ENCODE measurements at regions not wholly inside any gene's neighbourhood (a gene's known extent, or its start where the extent isn't known, plus 50 kb on each side); places are given as distances from the start of the nearest gene placed in this dataset.

DNA sequence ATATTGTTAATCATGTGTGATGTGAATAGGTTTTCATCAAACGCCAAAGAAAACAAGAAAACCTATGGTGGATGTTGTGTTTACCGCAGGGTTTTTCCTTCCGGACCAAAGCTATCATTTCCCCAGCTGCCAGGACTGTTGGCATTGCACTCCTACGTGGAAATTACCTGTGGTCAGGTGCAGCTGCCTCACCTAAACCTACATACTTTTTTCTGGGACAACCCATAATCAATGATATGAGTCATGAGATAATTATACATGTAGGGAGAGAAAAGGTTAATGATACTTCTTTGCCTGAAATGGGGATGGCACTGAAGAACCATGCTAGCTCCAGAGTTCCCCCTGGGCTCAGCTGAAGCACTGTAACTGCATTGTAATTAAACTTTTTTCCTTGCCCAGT is 223.6 kb upstream of the SEMA3E start:
- Histone ChIP-seq H3K4ac (replicated peaks; ENCODE audit: insufficient read length, low read depth, low read length) (no peak overlapping the region), H3K4me1 (replicated peaks in 1 of 4; ENCODE audit: control insufficient read depth in 3 of 4, insufficient read depth in 4 of 4, low read length in 3 of 4) (no peaks in the 10 kb centered on the region), H3K18ac (ENCODE audit: extremely low read depth, low read length) (no peak overlapping the region), H4K20me1 (replicated peaks in 1 of 2; ENCODE audit: control insufficient read depth in 1 of 2, insufficient read depth in 2 of 2, low read length in 2 of 2) (no peaks in the 10 kb centered on the region), H3K9ac (replicated peaks in 1 of 4; ENCODE audit: extremely low read depth in 1 of 4, low read depth in 3 of 4, low read length in 3 of 4) (no peak overlapping the region), H3K79me1 (ENCODE audit: low read depth, low read length) (no peaks in the 10 kb centered on the region), H3K27me3 (replicated peaks in 1 of 4; ENCODE audit: control insufficient read depth in 3 of 4, extremely low read depth in 1 of 4, insufficient read depth in 3 of 4, low read length in 3 of 4) (no peaks in the 10 kb centered on the region), H3K4me2 (ENCODE audit: insufficient read depth in 1 of 2, low read depth in 2 of 2, low read length in 2 of 2) (no peak overlapping the region), H3K9me3 (ENCODE audit: insufficient read depth in 2 of 2, low read depth in 1 of 2, low read length in 1 of 2) (no peaks in the 10 kb centered on the region), H3K23me2 (ENCODE audit: low read depth, low read length) (no peaks in the 10 kb centered on the region; the same call in 1 of the 2 replicates), H3K56ac (replicated peaks; ENCODE audit: insufficient read length, low read depth, low read length) (no peak overlapping the region), H3K79me2 (ENCODE audit: control insufficient read depth in 1 of 2, insufficient read depth in 2 of 2, low read length in 2 of 2) (no peaks in the 10 kb centered on the region), H3K14ac (ENCODE audit: insufficient read length) (no peak overlapping the region), H4K5ac (ENCODE audit: insufficient read length, low read depth, low read length) (no peak overlapping the region), H2AFZ (ENCODE audit: low read length) (no peak overlapping the region), H3K4me3 (ENCODE audit: extremely low read depth in 1 of 4, insufficient read depth in 2 of 4, low read depth in 3 of 4, low read length in 4 of 4) (no peak overlapping the region), H3K23ac (ENCODE audit: insufficient read length) (no peak overlapping the region), H2BK120ac (replicated peaks; ENCODE audit: low read depth, low read length) (no peak overlapping the region), H4K91ac (replicated peaks; ENCODE audit: insufficient read length, low read length) (no peak overlapping the region), H2BK5ac (ENCODE audit: low read depth, low read length) (no peak overlapping the region), H2AK5ac (ENCODE audit: low read depth, low read length) (no peak overlapping the region), H3K27ac (ENCODE audit: low read depth, low read length) (no peak overlapping the region), H2BK15ac (ENCODE audit: low read length) (no peak overlapping the region), H4K8ac (ENCODE audit: extremely low read depth, insufficient read depth, low read length) (no peak overlapping the region), H2BK12ac (ENCODE audit: low read depth, low read length) (no peak overlapping the region), H2BK20ac (ENCODE audit: low read length) (no peak overlapping the region), H3K36me3 (ENCODE audit: control insufficient read depth in 2 of 4, insufficient read depth in 4 of 4, low read length in 3 of 4) (no peaks in the 10 kb centered on the region)
- ChIA-PET POLR2A (ENCODE audit: partially characterized antibody) (no interaction called here), CTCF (ENCODE audit: partially characterized antibody) (interaction anchor here (1.0 kb wide), 1 partner anchor 26 kb away, joined by 3 read pairs; no protein-coding TSS in a partner anchor)
- no peak for DNase-seq (ENCODE audit: low read depth in 1 of 2, low spot score in 2 of 2)
- FAIRE-seq = no peak
- WGBS, 2 experiments (ENCODE audit: extremely low coverage in 1 of 2, insufficient coverage in 1 of 2, insufficient read length in 1 of 2, insufficient replicate concordance in 2 of 2, low coverage in 1 of 2, low lambda C conversion rate in 2 of 2, missing lambda C conversion rate in 1 of 2) = 90% methylated on average over 4 of the region's 4 CpGs; no CpG with 5 or more reads in 1 of the 2 experiments
- TF ChIP-seq GABPA (IDR thresholded peaks at IDR 0.05; ENCODE audit: borderline replicate concordance, insufficient read depth, low read length) (no peak), FOSL1 (IDR thresholded peaks at IDR 0.05; ENCODE audit: insufficient read depth, low read depth, low read length) (no peak), RAD21 (IDR thresholded peaks at IDR 0.05 in 1 of 2, conservative IDR thresholded peaks at IDR 0.05 in 1 of 2; ENCODE audit: low read depth in 2 of 2, low read length in 2 of 2) (no peak), NANOG (IDR thresholded peaks at IDR 0.05; ENCODE audit: insufficient read depth, low read depth, low read length, poor library complexity, severe bottlenecking) (no peak)

Measured in H1 (cell line).